ENCODE measurements at regions not wholly inside any gene's neighbourhood (a gene's known extent, or its start where the extent isn't known, plus 50 kb on each side); places are given as distances from the start of the nearest gene placed in this dataset.

GRCh38 chr15:58296276-58296675 is 135.5 kb upstream of the LIPC start:
- no peak overlapping the region for H3K27ac ChIP-seq (ENCODE audit: low read depth, low read length)
- no peaks in the 10 kb centered on the region for H3K27me3 ChIP-seq (ENCODE audit: insufficient read depth, low read length)
- H3K9ac ChIP-seq (ENCODE audit: low read length), result no peak overlapping the region
- no peaks in the 10 kb centered on the region for H3K79me2 ChIP-seq (ENCODE audit: insufficient read depth, low read length)
- no peak overlapping the region for H3K4me2 ChIP-seq (ENCODE audit: low read length)
- ChIA-PET CTCF (interaction anchor here (1.8 kb wide), 1 partner anchor 13 kb away, joined by 5 read pairs; no protein-coding TSS in a partner anchor), RAD21 (ENCODE audit: low non-redundant PET in 1 of 2, low total read pairs in 2 of 2, uncharacterized antibody in 2 of 2, unreplicated experiment in 2 of 2) (no interaction called here), POLR2A (no interaction called here)
- no peaks in the 10 kb centered on the region; a peak in 1 of 4 replicates for H3K4me1 ChIP-seq (ENCODE audit: control insufficient read depth in 1 of 2, insufficient read depth in 2 of 2, low read length in 2 of 2)
- intact Hi-C loops (cut with micrococcal nuclease), result no loop called here
- ATAC-seq, result no peak
- no peaks in the 10 kb centered on the region for H3K9me3 ChIP-seq (ENCODE audit: control insufficient read depth in 1 of 2, insufficient read depth in 1 of 2, low read depth in 1 of 2, low read length in 2 of 2)
- no peak for TF ChIP-seq ZBTB33 (IDR thresholded peaks at IDR 0.05; ENCODE audit: extremely low read depth, insufficient replicate concordance, low read length)
- DNase-seq (ENCODE audit: low read depth, low spot score), result no peak
- H2AFZ ChIP-seq (ENCODE audit: low read depth, low read length, poor library complexity, severe bottlenecking), result no peak overlapping the region
- no peaks in the 10 kb centered on the region for H3K36me3 ChIP-seq (ENCODE audit: control insufficient read depth in 1 of 2, insufficient read depth in 2 of 2, low read length in 2 of 2)
- H4K20me1 ChIP-seq (ENCODE audit: insufficient read depth), result no peaks in the 10 kb centered on the region
- no peak overlapping the region for H3K4me3 ChIP-seq (replicated peaks in 1 of 2; ENCODE audit: low read depth in 1 of 2, low read length in 2 of 2)
- BruUV-seq (replicated peaks), result no TSS peak
- H3K9me2 ChIP-seq (ENCODE audit: insufficient read depth), result no peaks in the 10 kb centered on the region

GRCh38 chr15:58297639-58298038 is 134.2 kb upstream of the LIPC start:
- no peaks in the 10 kb centered on the region for H3K27me3 ChIP-seq (ENCODE audit: insufficient read depth, low read length)
- no peak overlapping the region for H3K9ac ChIP-seq (ENCODE audit: low read length)
- ChIA-PET CTCF (interaction anchor here (1.8 kb wide), 1 partner anchor 11 kb away, joined by 5 read pairs; no protein-coding TSS in a partner anchor), RAD21 (ENCODE audit: low non-redundant PET in 1 of 2, low total read pairs in 2 of 2, uncharacterized antibody in 2 of 2, unreplicated experiment in 2 of 2) (no interaction called here), POLR2A (interaction anchor here (0.9 kb wide), 1 partner anchor 9 kb away, joined by 3 read pairs; no protein-coding TSS in a partner anchor)
- H3K27ac ChIP-seq (ENCODE audit: low read depth, low read length), result no peak overlapping the region
- ATAC-seq (no peak), DNase-seq (ENCODE audit: low read depth, low spot score) (no peak)
- no peak overlapping the region for H2AFZ ChIP-seq (ENCODE audit: low read depth, low read length, poor library complexity, severe bottlenecking)
- H3K9me2 ChIP-seq (ENCODE audit: insufficient read depth), result no peaks in the 10 kb centered on the region
- BruUV-seq (replicated peaks), result no TSS peak
- intact Hi-C loops (cut with micrococcal nuclease), result no loop called here
- H3K4me1 ChIP-seq (ENCODE audit: control insufficient read depth in 1 of 2, insufficient read depth in 2 of 2, low read length in 2 of 2), result no peaks in the 10 kb centered on the region; a peak in 1 of 4 replicates
- H3K36me3 ChIP-seq (ENCODE audit: control insufficient read depth in 1 of 2, insufficient read depth in 2 of 2, low read length in 2 of 2), result no peaks in the 10 kb centered on the region
- no peak overlapping the region for H3K4me3 ChIP-seq (replicated peaks in 1 of 2; ENCODE audit: low read depth in 1 of 2, low read length in 2 of 2)
- TF ChIP-seq CBX3 (IDR thresholded peaks at IDR 0.05; ENCODE audit: low read depth) (no peak), ATF3 (IDR thresholded peaks at IDR 0.05) (no peak), POLR2A (IDR thresholded peaks at IDR 0.05; ENCODE audit: borderline replicate concordance, extremely low read depth, insufficient read depth, insufficient read length) (no peak), SIN3A (IDR thresholded peaks at IDR 0.05; ENCODE audit: low read depth) (no peak), JUND (IDR thresholded peaks at IDR 0.05) (no peak), SRF (IDR thresholded peaks at IDR 0.05; ENCODE audit: low read depth) (no peak), YY1 (IDR thresholded peaks at IDR 0.05; ENCODE audit: extremely low read depth, insufficient replicate concordance, low read depth, low read length) (no peak)
- no peaks in the 10 kb centered on the region for H3K79me2 ChIP-seq (ENCODE audit: insufficient read depth, low read length)
- H4K20me1 ChIP-seq (ENCODE audit: insufficient read depth), result no peaks in the 10 kb centered on the region
- no peaks in the 10 kb centered on the region for H3K9me3 ChIP-seq (ENCODE audit: control insufficient read depth in 1 of 2, insufficient read depth in 1 of 2, low read depth in 1 of 2, low read length in 2 of 2)
- no peak overlapping the region for H3K4me2 ChIP-seq (ENCODE audit: low read length)

All from HCT116 (cell line).